ENCODE measurements at regions not wholly inside any gene's neighbourhood (a gene's known extent, or its start where the extent isn't known, plus 50 kb on each side); places are given as distances from the start of the nearest gene placed in this dataset.
A peak's percentile ranks its signal among the peaks of the same experiment; 100 is the strongest.

DNA sequence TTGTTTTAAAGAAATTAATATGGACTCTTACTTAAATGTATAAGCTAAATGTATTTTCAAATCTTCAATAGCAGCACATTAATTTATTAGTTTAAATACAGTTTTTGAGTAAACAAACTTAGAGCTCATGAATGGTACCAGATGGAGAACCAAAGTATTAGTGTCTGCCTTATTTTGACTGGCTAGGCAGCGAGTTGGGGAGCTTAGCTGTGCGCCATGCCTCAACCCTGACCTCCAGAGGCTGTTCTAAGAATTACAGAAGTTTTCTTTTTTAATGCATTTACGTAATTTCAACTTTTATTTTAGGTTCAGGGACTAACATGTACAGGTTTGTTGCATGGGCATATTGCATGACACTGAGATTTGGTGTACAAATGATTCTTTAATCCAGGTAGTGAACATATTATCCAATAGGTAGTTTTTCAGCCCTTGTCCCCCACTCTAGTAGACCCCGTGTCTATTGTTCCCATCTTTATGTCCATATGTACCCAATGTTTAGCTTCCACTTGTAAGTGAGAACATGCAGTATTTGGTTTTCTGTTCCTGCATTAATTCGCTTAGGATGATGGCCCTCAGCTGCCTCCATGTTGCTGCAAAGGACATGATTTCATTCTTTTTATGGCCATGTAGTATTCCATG lies 166.8 kb downstream of the IQUB start:
- no peak for DNase-seq
- no peaks in the 10 kb centered on the region for H3K36me3 ChIP-seq
- peak; percentile 56 to 64 for ATAC-seq
- intact Hi-C loops (cut with DNase I) = no loop called here
- no peaks in the 10 kb centered on the region for H3K4me1 ChIP-seq
- TF ChIP-seq, protein P1, sequence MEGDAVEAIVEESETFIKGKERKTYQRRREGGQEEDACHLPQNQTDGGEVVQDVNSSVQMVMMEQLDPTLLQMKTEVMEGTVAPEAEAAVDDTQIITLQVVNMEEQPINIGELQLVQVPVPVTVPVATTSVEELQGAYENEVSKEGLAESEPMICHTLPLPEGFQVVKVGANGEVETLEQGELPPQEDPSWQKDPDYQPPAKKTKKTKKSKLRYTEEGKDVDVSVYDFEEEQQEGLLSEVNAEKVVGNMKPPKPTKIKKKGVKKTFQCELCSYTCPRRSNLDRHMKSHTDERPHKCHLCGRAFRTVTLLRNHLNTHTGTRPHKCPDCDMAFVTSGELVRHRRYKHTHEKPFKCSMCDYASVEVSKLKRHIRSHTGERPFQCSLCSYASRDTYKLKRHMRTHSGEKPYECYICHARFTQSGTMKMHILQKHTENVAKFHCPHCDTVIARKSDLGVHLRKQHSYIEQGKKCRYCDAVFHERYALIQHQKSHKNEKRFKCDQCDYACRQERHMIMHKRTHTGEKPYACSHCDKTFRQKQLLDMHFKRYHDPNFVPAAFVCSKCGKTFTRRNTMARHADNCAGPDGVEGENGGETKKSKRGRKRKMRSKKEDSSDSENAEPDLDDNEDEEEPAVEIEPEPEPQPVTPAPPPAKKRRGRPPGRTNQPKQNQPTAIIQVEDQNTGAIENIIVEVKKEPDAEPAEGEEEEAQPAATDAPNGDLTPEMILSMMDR (IDR thresholded peaks at IDR 0.05) = peak; percentile 59
- H3K27me3 ChIP-seq (ENCODE audit: low read depth) = no peaks in the 10 kb centered on the region
- H3K27ac ChIP-seq = no peak overlapping the region
- H3K9me3 ChIP-seq = no peaks in the 10 kb centered on the region
- no peak overlapping the region for H3K4me3 ChIP-seq

DNA sequence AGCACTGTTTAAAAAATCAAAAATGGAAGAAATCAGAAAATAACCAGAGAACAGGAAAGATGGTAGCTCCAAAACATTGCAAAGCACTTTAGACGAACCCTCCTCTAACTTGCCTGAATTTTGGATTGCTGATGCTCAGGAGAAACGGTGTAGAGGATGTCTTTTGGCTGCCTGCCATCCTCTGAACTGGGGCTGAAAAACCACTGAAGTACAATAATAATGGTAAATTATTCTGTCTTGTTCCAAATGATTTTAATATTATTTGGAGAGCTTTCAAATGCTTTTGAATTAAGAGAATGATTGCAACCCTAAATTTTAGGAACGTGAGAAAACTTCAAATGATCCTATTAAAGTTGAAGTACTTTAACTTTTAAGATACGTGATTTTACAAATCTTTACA lies 167.3 kb upstream of the SLC13A1 start:
- no peak overlapping the region for H3K4me3 ChIP-seq
- no peaks in the 10 kb centered on the region for H3K9me3 ChIP-seq
- no peaks in the 10 kb centered on the region for H3K36me3 ChIP-seq
- no peak for DNase-seq
- no peak overlapping the region for H3K27ac ChIP-seq
- TF ChIP-seq, protein P1 (IDR thresholded peaks at IDR 0.05) = no peak
- intact Hi-C loops (cut with DNase I) = no loop called here
- no peaks in the 10 kb centered on the region for H3K4me1 ChIP-seq
- no peaks in the 10 kb centered on the region for H3K27me3 ChIP-seq (ENCODE audit: low read depth)
- ATAC-seq = no peak

DNA sequence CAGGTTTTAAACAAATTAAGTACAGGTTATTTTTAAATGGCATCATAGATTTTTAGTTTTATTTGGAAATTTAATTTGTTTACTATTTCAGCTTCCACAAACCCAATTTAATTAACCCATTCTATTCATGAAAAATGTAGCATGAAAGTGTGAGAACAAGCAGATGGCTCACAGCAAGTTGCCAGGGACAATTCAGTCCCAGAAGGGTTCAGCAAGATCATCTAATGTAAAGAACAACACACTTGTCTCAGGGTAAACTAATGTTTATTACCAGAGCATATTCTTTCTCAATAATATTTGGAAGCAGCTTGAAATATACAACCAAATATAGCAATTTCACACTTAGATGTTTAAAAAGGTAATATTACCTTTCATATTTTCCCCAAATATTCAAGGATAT lies 166.9 kb upstream of the SLC13A1 start:
- DNase-seq (no peak), ATAC-seq (no peak)
- no peaks in the 10 kb centered on the region for H3K9me3 ChIP-seq
- intact Hi-C loops (cut with DNase I) = no loop called here
- no peaks in the 10 kb centered on the region for H3K4me1 ChIP-seq
- H3K4me3 ChIP-seq = no peak overlapping the region
- no peak overlapping the region for H3K27ac ChIP-seq
- H3K36me3 ChIP-seq = no peaks in the 10 kb centered on the region
- TF ChIP-seq, protein P1 (IDR thresholded peaks at IDR 0.05) = no peak
- H3K27me3 ChIP-seq (ENCODE audit: low read depth) = no peaks in the 10 kb centered on the region

DNA sequence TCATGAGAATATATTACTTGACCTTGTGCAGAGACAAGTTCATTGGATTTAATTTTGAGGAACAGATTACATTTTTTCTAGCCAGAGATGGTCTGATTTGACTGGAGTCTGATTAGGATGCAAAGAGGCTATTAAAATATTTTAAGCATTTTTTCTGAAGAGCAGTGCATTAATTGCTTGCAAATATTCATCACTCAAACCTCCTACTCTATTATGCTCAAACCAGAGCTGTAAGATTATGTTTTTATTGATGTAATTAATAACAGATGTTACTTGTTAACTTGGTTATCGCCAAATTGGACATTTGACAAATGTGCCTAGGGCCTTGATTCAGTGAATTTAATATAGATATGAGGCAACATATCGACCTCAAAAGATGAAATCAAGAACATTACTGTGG lies 160.9 kb upstream of the SLC13A1 start:
- DNase-seq = no peak
- Histone ChIP-seq H3K4me1 (no peaks in the 10 kb centered on the region), H3K27me3 (ENCODE audit: low read depth) (no peaks in the 10 kb centered on the region), H3K4me3 (no peak overlapping the region), H3K9me3 (no peaks in the 10 kb centered on the region), H3K27ac (no peak overlapping the region), H3K36me3 (no peaks in the 10 kb centered on the region)
- no peak for ATAC-seq
- TF ChIP-seq, protein P1 (IDR thresholded peaks at IDR 0.05) = no peak
- intact Hi-C loops (cut with DNase I) = no loop called here

DNA sequence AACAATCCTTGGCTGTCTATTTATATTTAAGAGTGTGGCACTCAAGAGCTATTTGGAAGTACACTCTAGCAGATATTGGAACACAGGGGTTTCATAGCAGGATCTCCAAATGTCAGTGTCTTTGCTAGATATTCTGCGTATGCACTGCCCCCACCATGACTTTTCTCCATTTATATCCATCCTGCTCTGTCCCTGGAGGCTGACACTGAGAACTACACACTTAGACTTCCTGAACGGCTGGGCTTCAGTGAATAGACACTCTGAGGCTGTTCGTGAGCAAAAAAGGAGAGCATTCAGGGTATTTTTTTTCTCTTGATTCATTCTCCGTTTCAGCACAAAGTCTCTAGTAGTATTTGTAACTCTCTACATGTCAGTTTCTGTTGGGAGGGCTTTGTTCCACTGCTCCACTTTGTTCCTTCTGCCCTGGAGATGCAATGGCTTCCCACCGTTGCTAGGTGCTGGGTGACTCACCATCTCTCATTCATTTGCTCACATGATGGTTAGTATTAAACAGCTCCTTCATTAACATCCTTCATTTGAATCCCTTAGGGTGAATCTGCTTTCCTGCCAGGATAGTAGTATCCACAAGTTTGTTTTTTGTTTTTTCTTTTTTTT lies 155.9 kb upstream of the SLC13A1 start:
- no peaks in the 10 kb centered on the region for H3K9me3 ChIP-seq
- no peaks in the 10 kb centered on the region for H3K36me3 ChIP-seq
- H3K27ac ChIP-seq = no peak overlapping the region
- H3K4me3 ChIP-seq = no peak overlapping the region
- TF ChIP-seq, protein P1 (IDR thresholded peaks at IDR 0.05) = no peak
- H3K4me1 ChIP-seq = no peaks in the 10 kb centered on the region
- no peak for ATAC-seq
- H3K27me3 ChIP-seq (ENCODE audit: low read depth) = no peaks in the 10 kb centered on the region
- intact Hi-C loops (cut with DNase I) = no loop called here
- no peak for DNase-seq

All from lower lobe of right lung (tissue), 2 donors.